Endodermal cell (in vitro differentiated cells): ENCODE measurements at regions not wholly inside any gene's neighbourhood (a gene's known extent, or its start where the extent isn't known, plus 50 kb on each side); places are given as distances from the start of the nearest gene placed in this dataset.

Source experiments
- DNase-seq: peaks from one replicate; pipeline ENCODE4 v3.0.0-alpha.2; 2017
- H3K27ac ChIP-seq: 2 replicates; pipeline ENCODE4 v1.5.1; 2013; ENCODE audit warnings: mild to moderate bottlenecking, low read depth, low read length, moderate library complexity
- H3K27me3 ChIP-seq: 2 replicates; pipeline ENCODE4 v1.6.1; 2013; ENCODE audit warnings: mild to moderate bottlenecking, low read length, moderate library complexity; ENCODE audit not compliant: insufficient read depth, control insufficient read depth, poor library complexity, severe bottlenecking
- H3K36me3 ChIP-seq: 2 replicates; pipeline ENCODE4 v1.7.0; 2013; ENCODE audit warnings: mild to moderate bottlenecking, low read length, moderate library complexity; ENCODE audit not compliant: control insufficient read depth, insufficient read depth
- H3K4me1 ChIP-seq: one replicate; pipeline ENCODE4 v1.7.0; 2013; ENCODE audit warnings: low read length; ENCODE audit not compliant: control insufficient read depth, insufficient read depth
- H3K4me3 ChIP-seq: 2 replicates; pipeline ENCODE4 v1.5.1; 2013; ENCODE audit warnings: mild to moderate bottlenecking, low read length, moderate library complexity
- H3K9ac ChIP-seq: 2 replicates; pipeline ENCODE4 v1.6.1; 2013; ENCODE audit warnings: mild to moderate bottlenecking, low read length, moderate library complexity; ENCODE audit not compliant: poor library complexity, severe bottlenecking; ENCODE audit errors: extremely low read depth
- H3K9me3 ChIP-seq: 2 replicates; pipeline ENCODE4 v1.6.1; 2013; ENCODE audit warnings: mild to moderate bottlenecking, low read length, moderate library complexity; ENCODE audit not compliant: control insufficient read depth
- H3K27ac Mint-ChIP-seq: 2 replicates; pipeline ENCODE4 v1.8.0; 2020; ENCODE audit warnings: mixed read lengths
- H3K27me3 Mint-ChIP-seq: 2 replicates; pipeline ENCODE4 v1.8.0; 2021; ENCODE audit warnings: mild to moderate bottlenecking, mixed read lengths; ENCODE audit not compliant: insufficient read depth
- H3K36me3 Mint-ChIP-seq: 2 replicates; pipeline ENCODE4 v1.8.0; 2020; ENCODE audit warnings: low read depth, mixed read lengths
- H3K4me1 Mint-ChIP-seq: 2 replicates; pipeline ENCODE4 v1.8.0; 2020; ENCODE audit warnings: mixed read lengths
- H3K4me3 Mint-ChIP-seq: 2 replicates; pipeline ENCODE4 v1.8.0; 2020; ENCODE audit warnings: mild to moderate bottlenecking, moderate library complexity, mixed read lengths
- H3K9me3 Mint-ChIP-seq: 2 replicates; pipeline ENCODE4 v1.8.0; 2020; ENCODE audit warnings: mild to moderate bottlenecking, mixed read lengths
- CTCF ChIP-seq: fragments of 200-600 bp; sonication (generic); conservative IDR thresholded peaks from 2 replicates; pipeline ENCODE4 v1.5.0; 2021; ENCODE audit warnings: antibody characterized with exemption, mild to moderate bottlenecking
- WGBS, 2 experiments: methylation state at CpG; one replicate each; pipeline versions ENCODE4 v1.1.5 to v1.1.7; 2013; ENCODE audit warnings: missing lambda C conversion rate in 2 of 2, mixed read lengths in 1 of 2; ENCODE audit not compliant: insufficient coverage in 1 of 2, insufficient read length in 1 of 2; 5-methylcytosine and 5-hydroxymethylcytosine counted together

- H3K27ac ChIP-seq = no peak overlapping the region
- H3K9ac ChIP-seq = no peak overlapping the region
- Mint-ChIP-seq H3K9me3 (no peaks in the 10 kb centered on the region), H3K27me3 (no peaks in the 10 kb centered on the region), H3K36me3 (no peaks in the 10 kb centered on the region), H3K4me1 (no peaks in the 10 kb centered on the region), H3K27ac (no peak overlapping the region), H3K4me3 (no peak overlapping the region)
- H3K4me1 ChIP-seq = no peaks in the 10 kb centered on the region
- H3K36me3 ChIP-seq = no peaks in the 10 kb centered on the region
- WGBS, 2 experiments = 91% methylated on average over 3 of the region's 3 CpGs; no CpG with 5 or more reads in 1 of the 2 experiments
- DNase-seq = no peak
- H3K27me3 ChIP-seq = peaks cover 5% of the 10 kb centered on the region
- no peak for TF ChIP-seq CTCF
- H3K4me3 ChIP-seq = no peak overlapping the region
- no peaks in the 10 kb centered on the region for H3K9me3 ChIP-seq
These were observed 356.4 kb upstream of the KAZN start for GRCh38 chr1:14242123-14242522.

GRCh38 chr1:14242870-14243269 is 355.6 kb upstream of the KAZN start:
- no peak overlapping the region for H3K27ac Mint-ChIP-seq
- no peak for TF ChIP-seq CTCF

DNA sequence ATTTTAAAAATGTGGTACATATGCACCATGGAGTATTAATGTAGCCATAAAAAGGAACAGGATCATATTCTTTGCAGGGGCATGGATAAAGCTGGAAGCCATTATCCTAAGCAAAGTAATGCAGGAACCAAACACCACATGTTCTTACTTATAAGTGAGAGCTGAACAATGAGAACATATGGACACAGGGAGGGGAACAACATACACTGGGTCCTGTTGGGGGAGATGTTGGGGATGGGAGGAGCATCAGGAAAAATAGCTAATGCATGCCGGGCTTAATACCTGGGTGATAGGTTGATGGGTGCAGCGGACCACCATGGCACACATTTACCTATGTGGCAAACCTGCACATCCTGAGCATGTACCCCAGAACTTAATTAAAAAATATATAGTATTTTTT is 352.5 kb upstream of the KAZN start:
- Histone ChIP-seq H3K4me3 (no peak overlapping the region), H3K4me1 (no peaks in the 10 kb centered on the region), H3K9ac (no peak overlapping the region), H3K9me3 (no peaks in the 10 kb centered on the region), H3K27ac (no peak overlapping the region), H3K27me3 (no peaks in the 10 kb centered on the region), H3K36me3 (no peaks in the 10 kb centered on the region)
- no peaks in the 10 kb centered on the region for H3K27me3 Mint-ChIP-seq
- H3K4me1 Mint-ChIP-seq = no peaks in the 10 kb centered on the region
- 91% methylated on average over 2 of the region's 2 CpGs; no CpG with 5 or more reads in 1 of the 2 experiments for WGBS, 2 experiments
- no peaks in the 10 kb centered on the region for H3K36me3 Mint-ChIP-seq
- no peak overlapping the region for H3K27ac Mint-ChIP-seq
- no peaks in the 10 kb centered on the region for H3K9me3 Mint-ChIP-seq
- H3K4me3 Mint-ChIP-seq = no peak overlapping the region
- TF ChIP-seq CTCF = no peak
- no peak for DNase-seq

More at GRCh38 chr1:14242870-14243269, 355.6 kb upstream of the KAZN start:
- Histone ChIP-seq H3K9ac (no peak overlapping the region), H3K4me3 (no peak overlapping the region), H3K27ac (no peak overlapping the region), H3K27me3 (no peaks in the 10 kb centered on the region), H3K9me3 (no peaks in the 10 kb centered on the region), H3K4me1 (no peaks in the 10 kb centered on the region), H3K36me3 (no peaks in the 10 kb centered on the region)
- H3K36me3 Mint-ChIP-seq = no peaks in the 10 kb centered on the region
- H3K4me3 Mint-ChIP-seq = no peak overlapping the region
- no peaks in the 10 kb centered on the region for H3K9me3 Mint-ChIP-seq
- 85% methylated on average over 7 to 8 of the region's 8 CpGs for WGBS, 2 experiments
- H3K27me3 Mint-ChIP-seq = no peaks in the 10 kb centered on the region
- no peaks in the 10 kb centered on the region for H3K4me1 Mint-ChIP-seq
- no peak for DNase-seq
